Dermis microvascular lymphatic vessel endothelial cell (primary cell): ENCODE measurements at regions not wholly inside any gene's neighbourhood (a gene's known extent, or its start where the extent isn't known, plus 50 kb on each side); places are given as distances from the start of the nearest gene placed in this dataset.
"Not testable (repeated sequence)": the region's sequence is repeated elsewhere in the genome, so short reads cannot be mapped to it uniquely, and the experiment has no call there.

Source experiments
- DNase-seq, 2 donors: peaks; one replicate each; pipeline versions ENCODE4 v3.0.0 to v3.0.0-alpha.2; 2010; ENCODE audit warnings: low read depth in 2 of 2

DNA sequence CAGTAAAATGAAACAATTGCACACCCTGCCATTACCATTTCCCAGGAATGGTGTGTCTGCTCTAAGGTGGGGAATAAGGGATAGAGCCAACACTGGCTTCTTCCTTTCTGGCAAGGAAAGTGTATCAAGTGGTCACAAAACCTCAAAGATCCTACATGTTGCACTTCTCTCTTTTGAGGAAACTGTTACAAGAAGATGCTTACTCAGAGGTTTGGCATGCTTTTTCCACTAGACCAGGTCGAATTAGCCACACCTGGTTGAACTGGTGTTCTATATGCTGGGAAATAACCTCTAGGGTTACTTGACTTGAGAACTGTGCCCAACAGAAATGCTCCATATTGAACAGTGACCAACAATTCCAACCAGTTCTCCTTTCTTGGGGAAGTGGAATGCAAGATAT, 102.9 kb downstream of the LRRN1 start:
- no peak for DNase-seq

DNA sequence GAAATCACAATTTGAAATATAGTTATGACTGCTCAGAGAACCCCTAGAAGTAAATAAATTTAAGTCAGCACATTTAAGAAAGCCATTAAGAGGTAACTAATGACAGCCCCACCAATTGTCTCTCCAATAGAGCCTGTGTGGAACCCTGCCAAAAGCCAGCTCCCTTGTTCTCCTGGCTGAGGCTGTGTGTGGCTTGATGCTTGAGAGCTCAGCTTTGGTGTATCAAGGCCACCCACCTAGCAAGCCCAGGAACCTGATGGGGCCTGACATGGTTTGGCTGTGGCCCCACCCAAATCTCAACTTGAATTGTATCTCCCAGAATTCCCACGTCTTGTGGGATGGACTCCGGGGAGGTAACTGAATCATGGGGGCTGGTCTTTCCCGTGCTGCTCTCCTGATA, 106.9 kb downstream of the LRRN1 start:
- no peak for DNase-seq

DNA sequence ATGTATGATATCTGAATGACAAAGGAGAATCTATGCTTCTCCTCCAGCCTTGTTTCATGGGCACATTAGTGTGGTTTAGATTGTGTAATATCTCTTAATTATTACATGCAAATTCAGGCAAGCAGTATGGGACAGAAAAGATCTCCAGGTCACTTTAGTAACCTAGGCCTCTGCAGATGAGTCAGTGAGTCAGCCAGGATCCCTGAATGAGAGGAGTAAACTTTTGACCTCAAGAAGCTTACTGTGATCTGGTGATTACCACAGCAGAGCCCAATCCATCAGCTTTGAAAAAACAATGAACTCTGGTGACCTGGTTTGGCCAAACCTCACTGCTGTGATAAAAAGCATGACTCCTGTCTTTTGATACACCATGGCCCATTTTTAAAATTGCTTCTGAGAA, 107.8 kb downstream of the LRRN1 start:
- no peak for DNase-seq

DNA sequence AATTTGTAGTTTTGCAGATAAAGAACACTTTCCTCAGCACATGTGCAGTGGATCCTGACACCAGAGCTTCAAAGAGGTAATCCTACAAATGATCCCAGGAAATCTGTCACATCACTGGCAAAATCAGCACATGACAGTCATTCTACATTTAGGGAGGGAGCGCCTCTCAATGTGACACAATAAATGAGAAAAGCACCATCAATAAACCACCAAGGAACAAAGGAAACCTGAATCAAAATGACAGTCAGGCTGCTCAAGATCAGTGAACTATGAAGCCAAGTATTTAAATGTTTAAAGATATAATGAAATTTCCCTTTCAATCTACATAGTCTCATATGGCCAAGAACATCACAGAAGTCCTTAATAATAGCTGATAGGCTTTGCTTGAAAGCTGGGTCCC, 119.5 kb downstream of the LRRN1 start:
- no peak for DNase-seq

DNA sequence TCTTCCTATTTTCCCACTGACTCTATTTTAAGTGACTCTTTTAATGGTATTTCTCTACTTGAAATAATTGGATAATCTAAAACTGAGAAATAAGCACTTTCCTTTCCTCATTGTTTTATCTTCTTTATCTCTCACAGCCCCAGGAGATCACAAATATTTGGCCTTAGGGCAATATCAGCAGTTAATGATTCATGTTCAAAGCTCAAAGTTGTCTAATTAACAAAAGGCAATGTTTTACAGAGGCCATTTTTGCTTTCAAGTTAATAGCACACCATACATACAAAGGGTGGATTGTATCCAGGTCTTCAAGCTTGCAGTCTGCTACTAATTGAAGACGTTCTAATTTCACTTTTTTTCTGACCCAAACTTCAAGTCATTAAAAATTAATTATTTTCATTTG, 120.1 kb downstream of the LRRN1 start:
- no peak for DNase-seq

DNA sequence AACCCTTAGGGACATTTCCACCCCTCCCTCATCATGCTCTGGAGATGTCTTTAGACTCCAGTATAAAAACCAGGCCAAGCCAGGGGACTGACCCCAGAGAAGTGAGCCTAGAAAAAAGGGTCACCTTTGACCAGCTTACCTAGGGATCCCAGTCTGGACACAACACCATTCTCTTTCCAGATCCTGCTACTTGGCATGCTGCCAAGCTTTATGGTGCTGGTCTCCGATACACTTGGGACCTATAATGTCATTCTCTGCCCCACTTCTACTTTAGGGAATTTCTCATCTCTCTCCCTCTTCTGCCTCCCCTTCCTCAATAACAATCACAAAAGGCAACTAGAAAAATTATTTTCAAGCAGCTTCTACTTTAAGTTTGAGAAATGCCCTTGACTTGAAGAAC, 124.4 kb downstream of the LRRN1 start:
- DNase-seq: no peak

DNA sequence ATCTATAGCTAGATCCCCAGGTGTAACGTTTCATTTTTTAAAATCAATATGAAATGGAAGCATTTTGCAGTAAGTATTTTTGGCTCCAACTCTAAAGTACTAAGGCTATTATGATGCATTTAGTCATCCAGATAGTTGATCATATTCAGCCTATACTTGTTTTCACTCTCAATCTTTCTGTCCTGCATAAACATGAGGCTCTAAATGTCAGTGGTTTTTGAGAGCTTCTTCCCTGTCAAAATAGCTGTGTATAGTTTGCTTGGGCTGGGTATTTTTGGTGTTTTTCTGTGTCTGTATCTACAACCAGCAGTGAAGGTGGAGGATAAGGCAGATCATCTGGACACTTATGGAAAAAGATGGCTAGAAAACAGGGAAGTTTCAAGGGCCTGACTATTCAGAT, 128.0 kb downstream of the LRRN1 start:
- DNase-seq: no peak

DNA sequence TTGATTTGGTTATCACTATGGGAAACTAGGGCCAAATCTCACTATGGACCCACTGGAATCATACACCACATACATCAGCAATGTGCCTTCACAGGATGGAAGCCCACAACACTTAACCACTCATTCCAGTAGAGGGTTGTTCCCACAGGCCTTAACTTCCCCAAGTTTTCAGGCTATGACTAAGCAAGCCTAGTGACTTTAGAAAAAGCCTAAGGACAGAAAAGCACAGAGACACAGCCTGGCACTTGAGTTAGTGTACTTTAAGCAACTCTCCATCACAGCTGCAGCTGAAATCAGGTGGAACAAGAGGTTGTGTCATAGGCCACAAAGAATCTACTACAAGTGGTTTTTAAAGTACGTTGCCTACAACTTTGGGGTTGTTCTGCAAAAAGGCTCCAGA, 128.7 kb downstream of the LRRN1 start:
- DNase-seq: no peak

DNA sequence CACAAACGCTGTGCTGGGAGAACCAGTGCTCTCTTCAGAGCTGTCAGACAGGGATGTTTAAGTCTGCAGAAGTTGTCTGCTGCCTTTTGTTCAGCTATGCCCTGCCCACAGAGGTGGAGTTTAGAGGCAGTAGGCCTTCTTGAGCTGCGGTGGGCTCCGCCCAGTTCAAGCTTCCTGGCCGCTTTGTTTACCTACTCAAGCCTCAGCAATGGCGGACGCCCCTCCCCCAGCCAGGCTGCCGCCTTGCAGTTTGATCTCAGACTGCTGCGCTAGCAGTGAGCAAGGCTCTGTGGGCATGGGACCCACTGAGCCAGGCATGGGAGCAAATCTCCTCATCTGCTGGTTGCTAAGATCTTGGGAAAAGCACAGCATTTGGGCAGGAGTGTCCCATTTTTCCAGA, 142.1 kb downstream of the LRRN1 start:
- not testable (repeated sequence) for DNase-seq

DNA sequence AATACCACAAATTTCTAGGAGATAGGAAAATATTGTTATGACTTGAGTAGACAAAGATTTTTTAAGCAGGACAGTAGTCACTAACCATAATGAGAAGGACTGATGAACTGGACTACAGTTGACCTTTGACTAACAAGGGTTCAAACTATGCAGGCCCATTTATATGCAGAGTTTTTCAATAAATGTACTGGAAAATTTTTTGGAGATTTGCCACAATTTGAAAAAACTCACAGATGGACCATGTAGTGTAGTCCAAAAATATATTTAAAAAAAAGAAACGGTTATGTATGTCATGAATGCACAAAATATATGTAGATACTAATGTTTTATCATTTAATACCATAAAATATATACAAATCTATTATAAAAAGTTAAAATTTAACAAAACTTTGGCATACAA, 151.8 kb downstream of the LRRN1 start:
- no peak for DNase-seq

DNA sequence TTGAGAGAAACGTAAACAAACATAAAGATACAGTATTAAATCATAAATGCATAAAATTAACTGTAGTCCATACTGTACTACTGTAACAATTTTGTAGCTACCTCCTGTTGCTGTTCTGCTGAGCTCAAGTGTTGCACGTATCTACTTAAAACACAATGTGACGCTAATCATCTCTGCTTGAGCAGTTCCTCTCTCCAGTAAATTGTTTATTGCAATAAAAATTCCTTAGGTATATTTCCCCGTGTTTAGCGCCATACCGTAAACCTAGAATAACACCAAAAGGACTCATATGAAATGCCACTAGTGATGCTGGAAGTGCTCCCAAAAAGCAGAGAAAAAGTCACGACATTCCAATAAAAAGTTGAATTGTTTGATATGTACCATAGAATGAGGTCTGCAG, 152.3 kb downstream of the LRRN1 start:
- DNase-seq: no peak

DNA sequence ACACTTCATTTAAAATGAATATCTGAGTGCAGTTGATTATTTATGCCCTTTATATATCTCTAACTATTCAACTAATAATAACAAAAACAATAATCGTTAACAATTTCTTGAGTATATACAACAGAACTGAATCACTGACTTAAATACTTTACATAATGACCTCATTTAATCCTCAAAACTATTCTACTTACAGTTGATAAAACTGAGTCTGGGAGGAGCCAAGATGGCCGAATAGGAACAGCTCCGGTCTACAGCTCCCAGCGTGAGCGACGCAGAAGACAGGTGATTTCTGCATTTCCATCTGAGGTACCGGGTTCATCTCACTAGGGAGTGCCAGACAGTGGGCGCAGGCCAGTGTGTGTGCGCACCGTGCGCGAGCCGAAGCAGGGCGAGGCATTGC, 163.6 kb downstream of the LRRN1 start:
- not testable (repeated sequence) for DNase-seq

DNA sequence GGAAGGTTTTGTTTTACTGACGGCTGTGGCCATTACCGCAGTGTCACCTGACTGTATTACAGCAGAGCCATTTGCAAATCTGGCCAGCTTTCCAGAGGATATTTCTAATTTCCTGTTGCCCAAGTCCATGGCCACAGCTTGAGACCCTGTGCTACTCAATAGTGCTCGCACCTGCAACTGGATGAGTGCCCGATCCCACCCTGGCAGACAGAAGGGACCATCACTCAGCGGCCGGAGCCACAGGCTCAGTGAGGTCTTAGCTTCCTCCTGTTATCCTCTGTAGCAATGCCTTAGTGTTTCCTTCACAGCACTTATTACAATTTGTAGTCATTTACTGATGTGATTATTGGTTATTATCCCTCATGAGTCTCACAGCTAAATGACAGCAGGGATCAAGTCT, 184.8 kb downstream of the LRRN1 start:
- no peak for DNase-seq

DNA sequence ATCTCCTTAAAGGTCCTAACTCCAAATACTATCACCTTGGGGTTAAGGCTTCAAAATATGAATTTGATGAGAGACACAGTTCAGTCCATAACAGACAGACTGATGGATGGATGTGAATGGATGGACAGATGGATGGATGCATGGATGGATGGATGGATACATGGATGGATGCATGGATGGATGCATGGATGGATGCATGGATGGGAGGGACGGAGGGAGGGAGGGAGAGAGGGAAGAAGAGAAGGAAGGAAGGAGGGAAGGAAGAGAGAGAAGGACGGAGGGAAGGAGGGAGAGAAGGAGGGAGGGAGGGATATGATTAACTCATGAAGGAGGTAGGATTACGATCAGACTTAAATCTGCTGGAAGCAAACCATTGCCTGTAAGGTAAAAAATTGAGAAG, 192.4 kb downstream of the LRRN1 start:
- DNase-seq: no peak

DNA sequence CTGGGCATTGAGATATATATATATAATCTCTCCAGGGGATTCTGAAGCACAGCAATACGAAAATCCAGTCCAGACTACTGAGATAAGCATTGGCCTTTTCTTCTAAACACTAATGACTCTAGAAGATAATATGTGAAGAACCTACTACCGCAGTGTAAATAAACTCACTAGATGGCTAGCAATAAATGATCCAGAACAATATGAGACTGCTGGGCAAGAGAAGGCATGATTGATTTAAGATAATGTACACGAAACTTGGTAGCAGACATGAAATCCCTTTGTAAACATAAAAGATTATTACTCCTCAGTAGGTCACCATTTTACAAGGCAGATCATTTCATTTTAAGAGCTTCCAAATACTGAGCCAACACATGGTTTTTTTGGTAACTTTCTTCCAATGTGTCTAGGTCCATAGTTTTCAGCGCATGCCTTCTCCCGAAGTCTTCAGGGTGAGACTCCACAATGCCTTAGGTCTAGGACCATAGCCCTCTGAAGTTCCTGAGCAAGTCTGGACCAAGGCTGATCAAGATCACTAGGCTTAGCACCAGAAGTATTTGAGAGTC, 193.2 kb downstream of the LRRN1 start:
- no peak for DNase-seq

DNA sequence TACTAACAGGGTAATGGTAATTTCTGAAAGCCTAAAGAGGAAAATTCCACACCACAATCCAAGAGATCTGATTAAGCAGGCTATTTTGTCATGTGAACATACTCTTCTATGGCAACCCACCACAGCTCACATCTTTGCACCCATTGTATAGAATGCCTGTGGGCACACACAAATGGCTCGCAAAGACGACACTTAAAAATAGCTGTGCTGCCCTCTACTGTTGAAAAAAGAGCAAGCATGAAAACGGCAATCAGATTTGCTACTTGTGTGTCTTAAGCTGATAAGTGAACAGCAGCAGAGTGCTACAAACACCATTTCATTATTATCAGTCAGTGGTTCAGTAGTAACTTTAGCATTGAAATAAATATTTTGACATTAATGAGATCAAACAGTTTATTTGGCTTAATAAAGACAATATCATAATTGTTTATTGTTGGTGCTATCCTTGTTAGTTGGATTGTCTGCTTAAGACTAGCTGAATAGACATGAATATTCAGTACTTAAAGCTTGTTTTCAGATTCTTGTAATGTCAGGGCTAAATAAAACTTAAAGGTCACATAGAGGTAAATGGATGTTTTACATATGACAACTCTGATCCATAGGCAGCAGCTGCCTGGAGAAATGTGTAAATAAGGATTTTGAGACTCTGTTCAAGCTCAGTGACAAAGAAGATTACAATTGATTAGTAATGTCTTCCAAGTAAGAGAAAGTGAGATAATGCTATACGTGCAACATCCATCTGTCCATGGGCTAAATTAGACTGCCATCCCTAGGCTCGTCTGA, 199.1 kb downstream of the LRRN1 start:
- peak in 1 of 2 donors; percentile 15 for DNase-seq

DNA sequence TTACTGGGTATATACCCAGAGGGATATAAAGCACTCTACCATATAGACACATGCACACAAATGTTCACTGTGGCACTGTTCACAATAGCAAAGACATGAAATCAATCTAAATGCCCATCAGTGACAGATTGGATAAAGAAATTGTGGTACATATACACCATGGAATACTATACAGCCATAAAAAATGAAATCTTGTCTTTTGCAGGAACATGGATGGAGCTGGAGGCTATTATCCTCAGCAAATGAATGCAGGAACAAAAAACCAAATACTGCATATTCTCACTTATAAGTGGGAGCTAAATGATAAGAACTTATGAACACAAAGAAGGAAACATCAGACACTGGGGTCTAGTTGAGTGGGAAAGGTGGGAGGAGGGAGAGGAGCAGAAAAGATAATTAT, 200.1 kb downstream of the LRRN1 start:
- DNase-seq: not testable (repeated sequence)

DNA sequence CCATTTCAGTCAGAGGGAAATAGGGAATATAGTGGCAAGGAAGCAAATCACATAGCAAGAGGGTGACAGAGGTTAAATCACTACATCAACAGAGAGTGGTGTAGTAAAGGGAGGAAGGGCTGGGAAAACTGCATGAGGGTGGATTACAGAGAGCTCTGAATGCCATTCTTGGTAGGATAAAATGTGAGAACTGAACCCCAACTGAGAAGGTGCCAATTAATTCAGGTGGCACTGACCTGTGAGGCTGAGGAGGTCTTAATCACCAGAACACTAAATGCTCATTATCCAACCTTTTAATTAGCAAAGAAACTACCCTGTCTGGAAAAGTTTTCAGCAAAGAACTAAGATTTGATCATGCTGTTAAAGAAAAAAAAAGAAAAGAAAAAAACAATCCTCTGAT, 202.7 kb downstream of the LRRN1 start:
- no peak for DNase-seq

DNA sequence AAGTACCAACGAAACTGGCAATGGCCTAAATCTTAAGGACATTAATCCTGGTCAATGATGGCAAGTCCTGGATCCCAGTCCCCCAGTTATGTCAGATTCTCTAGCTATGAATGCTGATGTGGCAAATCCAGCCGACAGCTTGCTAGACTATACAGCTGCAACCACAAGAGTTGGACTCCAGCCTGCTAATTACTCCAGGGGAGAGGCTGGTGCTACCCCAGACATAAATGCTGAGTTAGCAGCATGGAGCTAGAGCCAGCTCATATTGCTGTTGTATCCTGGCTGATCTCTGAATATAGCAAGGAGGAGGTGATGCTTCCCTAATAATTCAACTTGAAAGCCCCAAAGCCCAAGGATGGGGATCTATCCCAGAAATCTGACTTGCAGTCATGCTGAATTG, 207.1 kb downstream of the LRRN1 start:
- no peak for DNase-seq

DNA sequence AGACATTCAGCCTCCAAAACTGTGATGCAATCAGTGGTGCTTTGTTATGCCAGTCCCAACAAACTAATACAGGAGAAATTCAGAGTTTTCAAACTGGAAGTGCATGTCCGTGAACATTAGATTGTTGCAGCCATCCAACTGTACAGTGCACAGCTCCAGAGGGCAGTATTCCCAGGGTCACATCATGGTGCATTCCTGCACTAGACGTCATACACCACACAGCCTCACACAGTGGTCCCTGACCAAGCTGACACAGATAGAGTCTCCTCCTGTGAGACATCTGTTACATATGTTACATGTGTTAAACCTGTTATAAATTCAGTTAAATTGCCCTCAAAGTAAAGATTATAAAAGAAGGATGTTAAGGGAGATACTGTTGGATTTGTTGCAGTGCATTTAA, 209.0 kb downstream of the LRRN1 start:
- DNase-seq: no peak

DNA sequence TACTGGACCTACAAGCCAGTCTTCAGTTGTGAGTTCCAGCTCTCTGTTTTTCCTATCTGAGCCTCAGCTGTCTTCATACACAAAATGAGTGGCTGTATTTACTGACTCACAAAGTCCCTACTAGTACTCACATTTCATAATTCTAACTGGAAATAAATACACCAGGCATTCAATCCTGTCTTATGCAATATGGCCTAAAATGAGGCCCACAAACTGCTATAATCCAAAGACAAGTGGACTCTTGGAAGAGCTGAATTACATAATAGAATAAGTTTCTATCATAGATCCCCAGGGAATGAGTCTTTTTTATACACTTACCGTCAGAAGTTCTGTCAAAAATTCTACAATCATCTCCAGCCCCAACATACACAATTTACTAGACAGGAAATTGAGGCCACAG, 211.9 kb downstream of the LRRN1 start:
- DNase-seq: no peak

DNA sequence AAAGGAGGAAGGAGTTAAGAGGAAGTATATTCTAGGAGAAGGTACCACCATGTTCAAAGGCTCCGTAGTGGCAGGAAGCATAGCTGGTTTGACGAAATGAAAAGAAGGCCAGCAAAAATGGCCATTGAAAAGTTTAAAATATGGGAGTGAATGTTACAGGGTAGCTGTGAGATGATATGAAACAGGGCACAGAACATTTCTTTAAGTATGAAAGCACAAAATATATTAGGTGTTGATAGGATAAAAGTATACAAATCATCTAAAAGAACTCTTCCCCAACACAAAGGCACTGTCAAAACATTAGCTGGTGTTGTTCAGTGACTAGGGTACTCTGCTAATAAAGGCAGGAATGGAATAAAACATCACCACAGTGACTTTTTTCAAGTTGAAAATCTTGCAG, 216.2 kb downstream of the LRRN1 start:
- DNase-seq: no peak

DNA sequence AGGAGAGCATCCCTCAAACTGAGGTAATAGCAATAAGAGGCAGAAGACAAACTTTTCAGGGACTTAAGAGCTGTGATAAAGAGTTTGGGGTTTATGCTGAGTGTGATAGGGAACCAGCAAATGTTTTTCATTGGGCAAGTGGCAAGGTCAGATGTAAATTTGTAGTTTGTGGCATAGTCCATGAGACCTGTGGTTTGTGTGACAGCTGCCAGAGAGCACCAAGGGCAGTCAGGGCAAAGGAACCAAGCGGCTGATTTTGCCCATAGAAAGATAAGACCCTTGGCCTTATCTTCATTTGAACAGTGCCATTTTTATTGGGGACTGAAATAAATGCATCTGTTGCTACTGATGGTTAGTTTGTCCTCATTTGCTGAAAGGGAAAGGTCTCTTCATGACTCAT, 220.3 kb downstream of the LRRN1 start:
- DNase-seq: no peak

DNA sequence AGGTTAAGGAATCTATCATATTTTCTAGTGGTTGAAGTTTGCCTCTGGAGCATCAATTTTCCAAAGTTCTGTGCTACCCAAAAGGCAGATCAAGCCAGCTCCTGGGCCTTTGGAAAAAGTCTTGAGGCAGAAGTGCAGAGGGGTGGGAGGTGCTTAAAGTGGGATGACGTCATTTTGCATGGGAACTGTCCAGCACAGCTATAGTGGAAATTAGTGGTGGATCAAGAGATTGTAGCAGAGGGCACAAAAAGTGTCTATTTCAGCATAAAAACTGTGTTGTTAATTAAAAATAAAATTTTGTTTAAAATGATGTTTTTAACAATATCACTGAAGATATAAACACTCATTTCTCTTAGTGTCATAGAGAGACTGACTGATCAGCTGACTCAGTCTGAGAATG, 221.9 kb downstream of the LRRN1 start:
- no peak for DNase-seq
